SJSA1 (cell line): ENCODE measurements at regions not wholly inside any gene's neighbourhood (a gene's known extent, or its start where the extent isn't known, plus 50 kb on each side); places are given as distances from the start of the nearest gene placed in this dataset.
"Not testable (repeated sequence)": the region's sequence is repeated elsewhere in the genome, so short reads cannot be mapped to it uniquely, and the experiment has no call there.

Experiments
- DNase-seq, 2 experiments: peaks; one replicate each; pipeline ENCODE4 v3.0.0-alpha.2; 2015 to 2020; ENCODE audit warnings: low spot score in 2 of 2, low read depth in 1 of 2
- H3K27ac ChIP-seq: fragments of 250-450 bp; sonication (Bioruptor Pico); 2 replicates; pipeline ENCODE4 v1.5.1; 2020; ENCODE audit warnings: mild to moderate bottlenecking, moderate library complexity
- H3K27me3 ChIP-seq: fragments of 250-450 bp; sonication (Bioruptor Pico); replicated peaks from 2 replicates; pipeline ENCODE4 v1.5.1; 2020; ENCODE audit warnings: mild to moderate bottlenecking, moderate library complexity
- H3K36me3 ChIP-seq: fragments of 250-450 bp; sonication (Bioruptor Pico); 2 replicates; pipeline ENCODE4 v1.5.1; 2020; ENCODE audit warnings: mild to moderate bottlenecking
- H3K4me1 ChIP-seq: fragments of 250-450 bp; sonication (Bioruptor Pico); replicated peaks from 2 replicates; pipeline ENCODE4 v1.6.1; 2021; ENCODE audit warnings: mild to moderate bottlenecking
- H3K4me3 ChIP-seq: fragments of 250-450 bp; sonication (Bioruptor Pico); 2 replicates; pipeline ENCODE4 v1.5.1; 2020; ENCODE audit warnings: mild to moderate bottlenecking
- H3K9me3 ChIP-seq: fragments of 250-450 bp; sonication (Bioruptor Pico); replicated peaks from 2 replicates; pipeline ENCODE4 v1.5.1; 2020; ENCODE audit warnings: mild to moderate bottlenecking

- no peaks in the 10 kb centered on the region for H3K4me1 ChIP-seq
- H3K27ac ChIP-seq, result no peak overlapping the region
- no peak overlapping the region for H3K4me3 ChIP-seq
- H3K36me3 ChIP-seq, result no peaks in the 10 kb centered on the region
- DNase-seq, result no peak
- H3K27me3 ChIP-seq, result no peaks in the 10 kb centered on the region
- no peaks in the 10 kb centered on the region for H3K9me3 ChIP-seq
Observed at GRCh38 chr1:220942278-220942677, 63.0 kb downstream of the HLX start.

DNA sequence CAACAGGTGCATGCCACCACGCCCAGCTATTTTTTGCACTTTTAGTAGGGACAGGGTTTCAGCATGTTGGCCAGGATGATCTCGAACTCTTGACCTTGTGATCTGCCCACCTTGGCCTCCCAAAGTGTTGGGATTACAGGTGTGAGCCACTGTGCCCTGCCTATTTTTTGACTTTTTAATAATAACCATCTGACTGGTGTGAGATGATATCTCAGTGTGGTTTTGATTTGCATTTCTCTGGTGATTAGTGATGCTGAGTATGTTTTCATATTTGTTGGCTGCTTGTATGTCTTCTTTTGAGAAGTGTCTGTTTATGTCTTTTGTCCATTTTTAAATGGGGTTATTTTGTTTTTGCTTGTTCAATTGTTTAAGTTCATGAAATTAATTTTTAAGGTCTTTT lies 63.7 kb downstream of the HLX start:
- not testable (repeated sequence) for H3K27me3 ChIP-seq, H3K4me1 ChIP-seq, H3K9me3 ChIP-seq, H3K4me3 ChIP-seq, H3K36me3 ChIP-seq, DNase-seq, H3K27ac ChIP-seq

DNA sequence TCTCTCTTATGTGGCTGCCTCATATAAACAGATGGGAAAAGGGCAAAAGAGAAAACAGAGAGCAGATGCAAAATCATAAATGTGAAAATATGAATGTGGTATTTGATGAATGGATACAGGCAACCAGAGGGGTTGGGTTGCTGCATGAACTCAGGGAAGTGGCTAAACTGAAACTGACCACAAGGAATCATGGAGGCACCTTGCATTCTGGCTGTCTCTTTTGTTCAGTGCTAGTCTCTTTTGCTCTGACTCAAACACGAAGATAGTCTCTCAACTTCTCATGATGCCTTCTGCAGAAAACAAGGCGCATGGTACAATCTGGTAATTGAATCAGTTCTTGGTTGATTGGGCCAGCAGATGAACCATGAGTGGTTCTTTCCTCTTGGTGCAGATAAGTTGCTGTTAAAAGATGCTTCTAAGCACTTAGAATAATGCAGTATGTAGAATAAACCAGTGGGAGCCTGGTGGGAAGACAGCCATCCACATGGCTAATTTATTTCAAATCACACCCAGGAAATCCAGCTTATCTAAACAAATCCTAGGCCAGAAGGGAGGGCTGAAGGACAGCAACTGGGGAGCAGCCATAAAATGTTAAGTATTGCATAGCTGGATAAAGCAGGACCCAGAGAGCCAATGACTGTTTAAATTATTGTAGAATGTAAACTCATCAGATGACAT lies 64.2 kb downstream of the HLX start:
- no peaks in the 10 kb centered on the region for H3K4me1 ChIP-seq

DNA sequence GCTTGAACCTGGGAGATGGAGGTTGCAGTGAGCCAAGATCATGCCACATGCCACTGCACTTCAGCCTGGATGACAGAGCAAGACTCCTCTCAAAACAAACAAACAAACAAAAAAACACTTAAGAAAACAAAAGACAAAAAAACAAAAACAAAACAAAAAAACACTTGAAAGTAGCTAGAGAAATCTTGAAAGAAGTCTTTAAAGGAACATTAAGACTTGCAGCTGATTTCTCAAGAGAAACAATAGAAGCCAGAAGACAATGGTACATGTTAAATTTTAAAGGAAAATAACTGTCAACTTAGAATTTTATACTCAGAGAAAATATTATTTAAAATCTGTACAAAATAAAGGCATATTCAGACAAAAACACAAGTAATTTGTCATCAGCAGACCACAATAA lies 71.3 kb downstream of the HLX start:
- no peak for DNase-seq
- no peaks in the 10 kb centered on the region for H3K4me1 ChIP-seq
- no peak overlapping the region for H3K27ac ChIP-seq
- H3K9me3 ChIP-seq, result peaks cover 3% of the 10 kb centered on the region; the same call in 1 of the 2 replicates
- H3K4me3 ChIP-seq, result no peak overlapping the region
- no peaks in the 10 kb centered on the region for H3K27me3 ChIP-seq
- H3K36me3 ChIP-seq, result no peaks in the 10 kb centered on the region

More for the DNA sequence above, 64.2 kb downstream of the HLX start:
- Histone ChIP-seq H3K9me3 (no peaks in the 10 kb centered on the region), H3K36me3 (no peaks in the 10 kb centered on the region), H3K27me3 (no peaks in the 10 kb centered on the region), H3K27ac (no peak overlapping the region), H3K4me3 (no peak overlapping the region)
- no peak for DNase-seq

DNA sequence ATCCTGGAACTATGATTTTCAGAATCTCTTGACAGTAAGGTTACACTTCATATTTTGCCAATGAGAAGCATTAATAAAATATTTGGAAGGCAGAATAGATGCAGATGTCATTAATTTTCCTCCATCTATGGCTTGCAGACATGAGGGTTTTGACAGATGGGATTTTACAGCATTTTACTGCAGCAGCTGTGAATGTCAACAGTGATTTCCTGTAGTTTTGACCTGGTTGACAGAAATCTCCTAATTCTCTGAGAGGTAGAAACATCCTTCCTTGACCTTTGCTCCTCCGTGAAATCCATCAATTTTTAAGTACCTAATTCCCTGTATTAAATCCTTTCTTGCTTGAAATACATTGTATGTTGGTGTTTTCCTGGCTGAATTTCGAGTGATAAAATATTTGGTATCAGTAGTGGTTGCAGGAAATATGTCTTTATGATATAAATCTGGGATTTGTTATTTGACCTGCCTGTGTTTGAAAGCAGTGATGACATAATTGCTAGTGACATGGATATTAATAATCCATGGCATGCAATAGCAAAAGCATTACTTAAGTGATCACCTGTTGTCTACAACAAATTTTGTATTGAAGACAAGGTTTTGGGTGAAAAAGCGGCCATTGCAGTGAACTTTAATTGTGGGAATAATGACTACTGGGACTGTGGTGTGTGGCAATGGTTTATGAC lies 73.9 kb downstream of the HLX start:
- H3K27ac ChIP-seq, result no peak overlapping the region
- H3K27me3 ChIP-seq, result no peaks in the 10 kb centered on the region
- H3K36me3 ChIP-seq, result no peaks in the 10 kb centered on the region
- no peak for DNase-seq
- H3K9me3 ChIP-seq, result peaks cover 3% of the 10 kb centered on the region; the same call in 1 of the 2 replicates
- H3K4me1 ChIP-seq, result peaks cover 10% of the 10 kb centered on the region
- no peak overlapping the region for H3K4me3 ChIP-seq

DNA sequence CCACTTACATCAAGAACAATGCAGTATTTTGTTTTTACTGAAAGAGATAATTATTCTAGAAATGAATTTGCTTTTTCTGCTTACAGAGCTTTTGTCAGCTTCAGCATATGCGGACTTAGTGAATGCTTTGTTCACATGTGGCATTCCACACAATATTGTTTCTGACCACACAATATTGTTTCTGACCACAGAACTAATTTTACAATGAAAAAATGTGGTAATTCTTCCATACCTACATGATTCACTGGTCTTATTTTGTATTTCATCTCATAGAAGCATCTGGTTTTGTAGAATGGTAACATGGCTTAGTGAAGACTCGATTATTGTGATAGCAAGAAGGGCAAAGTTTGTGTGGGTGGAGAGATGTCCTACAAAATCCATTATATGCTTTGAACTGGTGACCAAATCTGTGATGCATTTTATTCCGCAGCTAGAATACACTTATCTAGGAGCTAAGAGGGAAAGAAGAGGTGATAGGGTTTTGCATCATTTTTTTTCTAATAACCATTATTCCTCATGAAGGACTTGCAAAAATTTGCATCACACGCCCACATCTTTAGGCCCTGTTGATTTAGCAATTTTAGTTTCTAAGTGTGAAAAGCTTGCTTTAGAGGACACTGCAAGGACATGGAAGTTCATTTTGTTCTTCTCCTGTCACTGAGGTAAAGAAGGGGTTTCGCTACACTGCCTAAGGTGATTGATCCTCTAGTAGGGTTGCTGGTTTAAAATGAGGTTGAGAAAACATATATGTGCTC lies 75.3 kb downstream of the HLX start:
- Histone ChIP-seq H3K36me3 (no peaks in the 10 kb centered on the region), H3K27ac (no peak overlapping the region), H3K27me3 (no peaks in the 10 kb centered on the region), H3K4me1 (peaks cover 10% of the 10 kb centered on the region), H3K9me3 (peaks cover 3% of the 10 kb centered on the region; the same call in 1 of the 2 replicates), H3K4me3 (no peak overlapping the region)
- DNase-seq, result no peak

GRCh38 chr1:220955116-220955515 lies 75.9 kb downstream of the HLX start:
- H3K4me3 ChIP-seq, result no peak overlapping the region
- H3K27me3 ChIP-seq, result no peaks in the 10 kb centered on the region
- no peak for DNase-seq
- no peak overlapping the region for H3K27ac ChIP-seq
- peaks cover 3% of the 10 kb centered on the region; the same call in 1 of the 2 replicates for H3K9me3 ChIP-seq
- peaks cover 10% of the 10 kb centered on the region for H3K4me1 ChIP-seq
- H3K36me3 ChIP-seq, result no peaks in the 10 kb centered on the region

GRCh38 chr1:220956501-220957232 lies 77.4 kb downstream of the HLX start:
- no peak for DNase-seq
- H3K27me3 ChIP-seq, result no peaks in the 10 kb centered on the region
- no peaks in the 10 kb centered on the region for H3K36me3 ChIP-seq
- peaks cover 14% of the 10 kb centered on the region for H3K4me1 ChIP-seq
- H3K4me3 ChIP-seq, result no peak overlapping the region
- H3K9me3 ChIP-seq, result no peaks in the 10 kb centered on the region
- peak overlapping the region; percentile 49 for H3K27ac ChIP-seq

- H3K4me1 ChIP-seq, result peaks cover 17% of the 10 kb centered on the region
- peak overlapping the region; percentile 49 for H3K27ac ChIP-seq
- H3K9me3 ChIP-seq, result no peaks in the 10 kb centered on the region
- H3K4me3 ChIP-seq, result no peak overlapping the region
- peak; percentile 57 to 62 for DNase-seq
- no peaks in the 10 kb centered on the region for H3K27me3 ChIP-seq
- H3K36me3 ChIP-seq, result no peaks in the 10 kb centered on the region
Observed at GRCh38 chr1:220957233-220957605, 78.0 kb downstream of the HLX start.

DNA sequence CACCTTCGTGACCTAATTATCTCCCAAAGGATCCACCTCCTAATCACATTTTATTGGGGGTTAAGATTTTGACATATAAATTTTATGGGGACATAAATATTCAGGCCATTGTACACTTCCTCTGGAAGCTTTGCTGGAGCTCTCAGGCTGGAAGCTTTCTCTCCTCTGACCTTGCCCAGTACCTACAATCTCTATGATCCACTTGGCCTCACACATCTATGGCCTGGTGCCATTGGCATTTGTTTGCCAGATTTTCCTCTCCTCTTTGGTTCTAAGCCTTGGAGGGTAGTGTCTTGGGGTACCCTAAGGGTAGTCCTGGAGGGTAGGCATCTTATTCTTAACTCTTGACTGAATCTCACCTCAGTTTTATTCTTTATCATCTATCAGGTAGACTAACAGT lies 79.0 kb downstream of the HLX start:
- Histone ChIP-seq H3K27ac (no peak overlapping the region), H3K4me1 (peaks cover 17% of the 10 kb centered on the region), H3K9me3 (no peaks in the 10 kb centered on the region), H3K4me3 (no peak overlapping the region), H3K27me3 (no peaks in the 10 kb centered on the region), H3K36me3 (no peaks in the 10 kb centered on the region)
- DNase-seq, result no peak

DNA sequence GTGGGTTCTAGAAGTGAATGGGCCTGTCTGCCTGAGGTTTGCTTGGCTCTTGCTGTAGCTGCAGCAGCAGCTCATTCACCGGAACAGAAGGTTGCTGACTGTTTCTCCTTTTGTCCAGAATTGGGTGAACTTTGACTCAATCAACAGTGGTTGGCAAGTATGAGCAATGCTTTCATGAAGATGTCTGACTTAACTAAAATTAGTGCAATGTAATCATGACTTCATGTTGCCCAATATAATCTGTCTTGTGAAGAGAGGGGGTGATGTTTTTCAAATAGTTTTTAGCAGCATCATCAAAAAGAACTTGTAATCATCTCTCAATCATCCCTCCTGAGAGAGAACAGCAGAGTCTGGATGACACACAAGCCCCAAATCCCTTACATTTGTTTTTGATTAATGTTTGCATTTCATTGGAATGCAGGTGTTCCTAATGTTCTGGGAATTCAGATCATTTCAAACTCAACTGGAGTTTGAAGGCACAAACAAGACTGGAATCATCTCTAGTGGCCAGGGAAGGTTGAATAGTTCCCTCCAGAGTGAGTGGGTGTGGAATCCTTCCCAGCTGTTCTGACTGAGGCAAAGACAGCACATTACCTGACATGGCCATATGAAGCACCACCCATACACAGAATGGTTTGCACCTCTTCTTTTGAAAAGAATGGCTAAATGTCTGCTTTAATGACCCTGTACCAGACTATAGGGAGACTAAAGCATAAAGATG lies 82.9 kb downstream of the HLX start:
- DNase-seq, result peak in 1 of 2 experiments; percentile 52
- H3K36me3 ChIP-seq, result no peaks in the 10 kb centered on the region
- peak overlapping the region; percentile 30 for H3K27ac ChIP-seq
- H3K4me1 ChIP-seq, result peaks cover 14% of the 10 kb centered on the region
- H3K4me3 ChIP-seq, result no peak overlapping the region
- H3K9me3 ChIP-seq, result no peaks in the 10 kb centered on the region
- H3K27me3 ChIP-seq, result no peaks in the 10 kb centered on the region

DNA sequence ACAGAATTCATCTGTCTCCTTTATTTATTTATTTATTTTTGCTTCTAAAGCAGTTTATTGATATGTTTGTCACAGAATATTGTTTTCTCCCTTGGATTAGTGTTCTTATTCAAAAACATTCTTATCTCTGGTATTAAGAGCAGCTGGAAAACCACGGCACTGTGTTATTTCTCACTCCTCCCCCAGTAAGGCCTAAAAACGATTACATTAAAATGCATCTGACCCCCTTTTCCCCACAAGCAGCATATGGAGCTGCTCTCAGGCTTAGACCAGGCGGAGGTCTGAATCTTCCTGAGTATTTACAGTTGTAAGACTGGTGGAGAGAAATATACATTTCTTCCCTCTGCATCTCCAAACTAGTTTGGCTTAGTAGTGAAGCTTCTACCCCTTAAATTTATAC lies 86.8 kb downstream of the HLX start:
- H3K4me1 ChIP-seq, result peaks cover 7% of the 10 kb centered on the region
- DNase-seq, result no peak
- H3K9me3 ChIP-seq, result no peaks in the 10 kb centered on the region
- no peak overlapping the region for H3K4me3 ChIP-seq
- H3K27ac ChIP-seq, result no peak overlapping the region
- no peaks in the 10 kb centered on the region for H3K27me3 ChIP-seq
- H3K36me3 ChIP-seq, result no peaks in the 10 kb centered on the region

DNA sequence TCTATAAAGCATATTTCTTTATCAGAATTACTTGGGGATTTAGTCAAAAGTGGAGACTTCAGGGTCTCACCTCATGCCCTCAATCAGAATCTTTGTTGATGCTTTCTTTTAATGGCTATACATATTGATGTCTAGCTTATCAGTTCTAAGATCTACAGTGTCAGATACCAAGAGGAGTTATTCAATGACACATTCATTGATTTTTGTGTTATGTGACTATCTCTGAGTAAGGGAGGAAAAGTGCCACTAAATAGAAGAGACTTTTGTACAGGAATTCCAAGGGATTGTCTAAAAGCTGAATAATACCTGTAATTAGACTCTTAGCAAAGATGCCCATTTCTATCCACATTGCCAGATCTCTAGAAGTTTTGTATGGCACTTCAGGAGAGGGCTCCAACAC lies 87.2 kb downstream of the HLX start:
- Histone ChIP-seq H3K27me3 (no peaks in the 10 kb centered on the region), H3K27ac (no peak overlapping the region), H3K4me1 (peaks cover 6% of the 10 kb centered on the region), H3K36me3 (no peaks in the 10 kb centered on the region), H3K4me3 (no peak overlapping the region), H3K9me3 (no peaks in the 10 kb centered on the region)
- DNase-seq, result no peak
